A172 (cell line): ENCODE measurements at regions not wholly inside any gene's neighbourhood (a gene's known extent, or its start where the extent isn't known, plus 50 kb on each side); places are given as distances from the start of the nearest gene placed in this dataset.
A peak's percentile ranks its signal among the peaks of the same experiment; 100 is the strongest.

ENCODE experiments used
- DNase-seq: peaks from one replicate; pipeline ENCODE4 v3.0.0-alpha.2; 2015; ENCODE audit warnings: low spot score

DNA sequence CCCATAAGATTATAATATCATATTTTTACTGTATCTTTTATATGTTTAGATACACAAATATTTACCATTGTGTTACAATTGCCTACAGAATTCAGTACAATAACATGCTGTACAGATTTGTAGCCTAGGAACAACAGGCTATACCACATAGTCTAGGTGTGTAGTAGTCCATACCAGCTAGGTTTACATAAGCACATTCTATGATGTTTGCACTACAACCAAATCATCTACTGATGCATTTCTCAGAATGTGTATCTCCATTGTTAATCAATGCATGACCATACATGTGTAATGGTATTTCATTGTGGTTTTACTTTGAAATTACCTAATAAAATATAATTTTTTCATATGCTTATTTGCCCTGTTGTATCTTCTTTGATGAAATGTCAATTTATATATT is 288.1 kb upstream of the PCDH10 start:
- no peak for DNase-seq

DNA sequence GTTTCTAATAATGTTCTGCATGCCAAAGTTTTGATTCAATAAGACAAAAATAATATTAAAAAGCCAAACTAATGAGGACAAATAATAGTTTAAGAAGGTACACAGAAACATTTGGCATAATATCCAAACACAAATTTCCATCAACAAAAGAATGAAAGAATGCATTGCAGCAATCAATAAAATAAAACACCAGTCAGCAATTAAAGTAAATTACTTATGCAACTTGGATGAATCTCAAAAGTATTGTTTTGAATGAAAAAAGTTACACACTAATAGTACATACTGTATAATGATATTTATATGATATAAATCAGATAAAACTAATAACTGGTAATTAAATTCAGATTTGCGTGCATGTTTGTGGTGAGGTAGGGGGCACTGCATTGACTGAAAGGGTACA is 285.5 kb upstream of the PCDH10 start:
- no peak for DNase-seq

DNA sequence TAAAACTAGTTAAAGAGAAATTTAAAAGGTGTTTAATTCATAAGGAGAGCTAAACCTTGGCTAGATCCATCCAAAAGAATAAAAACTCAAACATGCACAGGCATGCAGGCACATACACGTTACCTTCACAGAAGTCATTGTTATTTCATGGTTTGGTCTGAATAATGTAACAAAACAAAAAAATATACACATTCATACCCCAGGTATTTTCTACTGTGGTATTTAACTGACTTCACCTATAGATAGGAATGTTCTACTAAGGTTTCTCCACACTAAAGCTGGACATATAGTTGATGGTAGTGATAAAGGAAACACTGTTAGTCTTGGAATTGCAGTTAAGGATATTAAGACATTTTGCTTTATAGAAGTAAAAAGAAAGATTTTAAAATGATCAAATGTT is 283.6 kb upstream of the PCDH10 start:
- no peak for DNase-seq

DNA sequence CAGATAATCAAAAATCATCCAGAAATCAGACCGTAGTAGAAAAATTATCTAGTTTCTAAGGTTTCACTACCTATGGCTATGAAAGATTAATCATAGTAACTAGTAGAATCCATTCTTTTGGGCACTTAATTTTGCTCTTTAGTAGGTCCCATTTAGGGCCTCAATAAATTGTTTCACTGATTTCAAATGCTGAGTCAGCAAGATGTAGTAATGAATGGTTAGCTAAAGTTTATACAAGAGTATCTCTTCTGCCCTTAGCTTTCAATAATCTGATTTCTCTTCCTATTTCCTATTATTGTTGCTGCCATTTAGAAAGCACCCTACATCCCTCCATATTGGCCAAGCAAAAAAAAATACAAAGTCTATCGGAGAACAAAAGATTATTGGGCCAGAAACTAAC is 283.2 kb upstream of the PCDH10 start:
- DNase-seq = no peak

DNA sequence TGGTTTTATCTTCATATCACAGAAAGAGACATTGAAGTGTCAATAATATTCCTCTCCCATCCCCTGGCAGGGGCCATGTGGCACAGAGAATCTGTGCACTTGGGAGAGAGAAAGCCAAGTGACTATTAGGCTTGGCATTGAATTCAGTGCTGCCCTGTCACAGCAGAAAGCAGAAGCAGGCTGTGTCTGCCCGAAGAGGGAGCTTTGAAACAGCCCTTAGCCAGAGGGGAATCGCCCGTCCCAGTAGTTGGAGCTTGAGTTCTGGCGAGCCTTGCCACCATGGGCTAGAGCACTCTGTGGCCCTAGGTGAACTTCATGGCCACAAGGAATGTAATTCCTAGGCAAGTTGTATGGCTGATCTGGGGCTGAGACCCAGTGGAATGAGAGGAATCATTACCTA is 282.5 kb upstream of the PCDH10 start:
- DNase-seq = no peak

DNA sequence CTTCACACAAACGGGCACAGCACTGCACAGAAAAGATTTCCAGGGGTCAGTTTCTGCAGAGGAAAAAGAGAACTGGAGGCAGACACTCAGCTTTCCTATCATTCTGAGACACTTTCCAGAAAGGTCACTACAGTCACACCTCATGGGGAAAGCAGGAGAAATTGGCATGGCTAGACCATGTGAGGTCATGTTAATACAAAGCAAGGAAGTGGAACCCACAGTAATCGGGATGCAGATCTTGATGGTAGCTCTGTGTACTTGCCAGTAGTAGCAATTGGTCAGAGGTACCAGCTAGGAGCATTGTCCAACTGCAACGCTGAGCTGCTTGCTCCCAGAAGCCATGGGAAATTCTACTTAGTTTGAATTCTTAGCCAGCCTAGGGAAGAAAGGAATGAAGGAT is 255.3 kb upstream of the PCDH10 start:
- DNase-seq = no peak

DNA sequence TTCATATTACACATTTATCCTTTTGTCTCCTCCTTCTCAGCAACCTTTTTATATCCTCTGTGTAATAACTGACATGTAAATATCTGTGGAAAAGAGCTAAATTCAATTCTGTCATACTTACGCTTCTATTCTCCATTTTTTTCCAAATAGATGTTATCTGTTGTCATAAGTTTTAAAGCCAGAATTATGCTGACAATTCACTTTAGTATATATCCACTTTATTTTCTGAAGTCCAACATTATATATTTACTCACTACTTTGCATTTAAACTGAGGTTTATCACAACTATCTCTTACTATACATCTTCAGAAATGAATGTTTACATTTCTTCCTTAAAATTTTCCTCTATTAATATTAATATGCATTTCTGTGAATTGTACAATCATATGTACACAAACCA is 247.9 kb upstream of the PCDH10 start:
- DNase-seq = no peak

DNA sequence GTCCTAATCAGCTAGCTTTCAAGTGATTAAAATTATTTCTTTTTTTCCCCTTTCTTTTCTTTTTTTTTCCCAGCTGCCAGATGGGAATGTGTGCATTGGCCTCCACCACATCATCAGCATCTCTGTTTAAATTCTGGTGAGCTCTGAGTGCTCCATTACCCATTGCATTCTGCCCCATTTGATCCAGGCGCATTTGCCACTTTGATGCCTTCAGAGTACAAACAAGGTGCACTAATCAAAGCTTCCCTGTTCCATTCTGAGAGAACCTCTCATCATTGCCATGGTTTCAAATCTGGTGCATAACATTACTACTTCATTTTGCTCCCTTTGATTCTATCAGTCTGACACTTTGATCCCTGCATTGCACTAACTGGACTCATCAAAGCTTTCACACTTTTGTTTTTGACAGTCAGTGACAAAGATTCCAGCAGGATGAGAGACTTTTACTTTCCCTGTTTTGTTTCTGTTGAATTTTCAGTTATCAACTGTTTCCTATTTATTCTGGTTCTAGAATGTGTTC is 238.8 kb upstream of the PCDH10 start:
- DNase-seq = no peak

DNA sequence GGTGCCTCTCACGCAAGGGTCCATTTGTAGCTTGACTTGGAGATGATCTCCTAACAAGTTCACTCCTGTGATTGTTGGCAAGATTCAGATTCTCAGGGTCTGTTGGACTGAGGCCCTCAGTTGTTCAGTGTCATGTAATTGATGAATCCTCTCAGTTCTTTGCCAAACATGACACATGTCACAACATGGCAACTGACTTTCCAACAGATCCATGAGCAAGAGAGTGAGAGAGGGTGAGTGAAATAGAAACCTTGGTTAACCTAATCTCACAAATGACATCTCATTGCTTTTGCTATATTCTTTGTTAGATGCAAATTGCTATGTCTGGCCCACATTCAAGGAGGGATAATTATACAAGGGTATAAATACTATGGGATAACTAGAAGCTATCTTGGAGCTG is 231.0 kb upstream of the PCDH10 start:
- no peak for DNase-seq

DNA sequence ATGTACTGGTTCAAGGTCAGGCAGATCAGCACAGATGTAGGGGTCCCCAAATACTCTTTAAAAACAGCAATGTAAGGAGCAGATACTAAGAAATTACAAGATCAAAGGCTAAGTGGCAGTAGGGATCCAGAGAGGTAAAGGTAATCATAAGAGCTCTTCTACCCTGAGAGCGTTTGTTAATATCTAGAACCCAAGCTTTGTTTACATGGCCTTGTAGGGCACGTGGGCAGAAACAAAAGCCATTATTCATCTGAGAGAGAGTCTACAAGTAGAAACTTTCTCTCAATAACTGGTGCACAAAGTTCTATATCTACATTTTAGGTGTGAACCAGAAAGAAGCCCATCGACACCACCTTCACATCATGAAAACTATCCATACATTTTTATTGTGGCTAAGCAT is 225.6 kb upstream of the PCDH10 start:
- DNase-seq = no peak

DNA sequence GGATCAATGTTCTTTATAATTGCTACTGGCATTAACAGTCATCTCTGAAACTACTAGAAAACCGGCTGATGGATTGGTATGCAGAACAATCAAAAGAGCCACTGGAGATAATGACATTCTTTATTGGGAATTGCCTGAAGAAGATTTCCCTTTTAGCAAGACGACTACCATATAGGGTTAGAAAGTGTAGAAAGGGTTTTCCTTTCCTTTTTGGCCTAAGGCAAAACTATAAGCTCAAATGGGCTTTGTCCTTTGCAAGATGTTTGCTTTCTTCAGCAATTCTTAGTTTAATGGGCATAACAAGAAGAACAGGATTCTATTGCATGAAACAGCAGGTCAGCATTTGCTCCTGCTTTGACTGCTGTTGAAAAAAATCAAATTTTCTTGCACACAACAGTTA is 214.2 kb upstream of the PCDH10 start:
- DNase-seq = no peak

DNA sequence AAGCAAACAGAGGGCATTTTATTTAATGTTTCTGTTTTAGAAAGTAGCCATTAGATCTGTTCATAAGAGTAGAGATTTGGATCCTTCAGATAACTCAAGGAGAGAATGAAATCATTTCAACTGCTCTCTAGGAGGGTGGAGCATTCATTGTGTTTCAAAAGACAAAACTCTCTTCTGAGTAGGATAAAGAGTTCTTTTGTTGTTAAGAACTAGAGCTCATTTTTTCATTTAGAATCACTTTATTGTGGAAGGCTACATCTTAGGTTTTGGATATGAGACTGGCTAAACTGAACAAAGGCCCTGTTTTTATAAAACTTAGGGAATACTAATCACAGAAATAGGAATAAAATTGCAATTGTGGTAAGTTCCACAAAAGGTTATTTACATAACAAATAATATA is 193.9 kb upstream of the PCDH10 start:
- DNase-seq = no peak

DNA sequence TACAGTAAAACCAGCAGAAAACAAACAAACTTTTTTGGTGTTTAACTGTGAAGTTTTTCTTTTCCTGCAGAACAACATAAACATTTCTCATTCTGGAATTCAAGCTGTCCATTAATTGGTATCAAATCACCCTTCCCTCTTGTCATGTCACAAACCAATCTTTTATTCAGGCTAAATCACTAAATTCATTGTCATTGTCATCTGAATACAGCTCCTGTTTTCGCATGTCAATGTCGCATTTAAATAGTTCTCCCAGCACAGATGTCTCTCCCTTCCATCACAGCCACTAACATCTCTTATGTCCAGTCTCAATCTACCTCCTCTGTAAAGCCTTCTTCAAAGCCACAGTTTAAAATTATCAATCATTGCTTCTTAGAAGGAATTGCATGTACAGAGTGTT is 192.1 kb upstream of the PCDH10 start:
- no peak for DNase-seq

DNA sequence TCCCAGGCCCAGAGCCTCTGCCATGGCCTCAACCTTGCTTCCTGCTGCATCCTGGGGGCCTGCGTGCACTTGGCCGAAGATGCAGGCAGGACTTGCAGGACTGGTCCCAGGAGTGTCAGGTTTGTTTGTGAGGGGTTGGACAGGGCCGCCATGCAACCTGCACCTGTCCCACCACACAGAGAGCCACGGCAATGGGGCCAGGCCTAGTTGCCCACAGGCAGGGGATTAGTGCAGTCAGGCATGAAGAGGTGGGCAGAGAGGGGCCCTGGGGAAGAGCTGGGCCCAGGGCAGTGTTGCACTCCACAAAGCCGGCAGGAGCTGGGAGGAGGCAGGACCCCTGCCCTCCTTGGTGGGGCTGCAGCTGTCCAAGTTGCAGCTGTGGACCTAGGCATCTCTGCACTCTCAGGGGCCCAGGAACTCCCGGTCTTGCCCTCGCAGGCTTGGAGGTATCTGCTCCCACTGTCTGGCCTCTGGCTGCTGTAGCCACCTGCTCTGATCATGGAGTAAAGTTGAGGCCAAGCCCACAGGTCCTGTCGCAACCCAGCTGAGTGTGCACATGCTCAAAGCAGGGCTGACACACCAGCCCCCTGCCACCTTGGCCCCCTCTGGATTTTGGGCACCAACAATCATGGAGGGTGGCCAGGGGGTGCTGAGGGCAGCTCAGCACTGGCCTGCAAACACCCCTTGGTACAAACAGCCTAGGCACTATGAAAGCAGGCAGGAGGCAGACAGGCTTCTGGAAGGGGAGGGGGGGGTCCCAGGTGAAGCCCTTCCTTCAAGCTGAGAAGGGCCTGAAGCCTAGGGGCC is 190.4 kb upstream of the PCDH10 start:
- DNase-seq = no peak

DNA sequence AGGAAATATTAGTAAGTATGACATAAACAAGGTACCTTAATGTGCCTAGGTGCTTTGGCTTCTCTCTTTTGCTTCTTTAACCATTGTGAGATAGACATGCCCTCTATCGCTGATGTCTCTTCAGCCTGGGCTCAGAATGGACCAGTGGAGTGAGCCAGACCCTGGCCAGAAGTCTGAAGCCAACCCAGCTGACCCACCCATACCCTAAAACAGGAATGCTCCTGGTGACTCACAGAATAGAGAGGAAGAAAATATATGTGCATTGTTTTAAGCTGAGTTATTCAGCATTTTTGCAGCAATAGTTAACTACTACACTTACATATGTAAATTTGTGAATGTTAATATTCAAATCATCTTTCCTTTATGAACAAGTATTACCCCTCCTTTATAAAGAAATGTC is 167.5 kb upstream of the PCDH10 start:
- DNase-seq = no peak

DNA sequence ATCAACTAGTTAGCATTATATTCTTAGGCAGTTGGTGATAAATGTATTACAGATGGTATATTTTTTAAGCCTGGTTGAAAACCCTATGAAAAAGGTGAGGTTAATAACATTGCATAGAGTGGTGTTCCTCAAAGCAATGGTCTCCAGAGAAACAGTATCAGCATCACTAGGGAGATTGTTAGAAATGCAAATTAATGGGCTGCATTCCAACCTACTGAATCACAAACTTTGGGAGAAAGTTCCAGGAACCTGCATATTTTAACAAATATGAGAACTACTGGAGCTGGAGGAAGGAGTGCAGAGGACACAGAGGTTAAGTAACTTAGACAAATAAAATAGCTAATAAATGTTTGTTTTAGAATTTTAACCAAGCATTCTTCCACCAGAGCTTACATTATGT is 166.9 kb upstream of the PCDH10 start:
- peak; percentile 11 for DNase-seq

DNA sequence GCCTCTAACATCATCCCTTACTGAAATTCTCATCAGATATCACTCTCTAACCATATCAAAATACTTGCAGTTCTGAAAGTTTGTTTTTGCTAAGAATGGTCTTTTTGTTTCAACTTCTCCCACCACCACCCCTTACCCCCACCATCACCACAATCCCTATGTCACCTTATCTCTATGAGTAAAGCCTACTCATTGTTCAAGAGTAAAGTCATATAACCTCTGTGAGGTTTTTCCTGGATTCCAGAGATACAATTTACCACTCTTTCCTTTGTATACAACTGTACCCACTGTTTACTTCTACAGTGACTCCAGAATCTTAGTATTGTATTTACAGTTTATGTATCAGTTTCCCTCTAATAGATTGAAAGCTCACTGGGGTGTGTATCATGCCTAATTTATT is 158.0 kb upstream of the PCDH10 start:
- DNase-seq = no peak

DNA sequence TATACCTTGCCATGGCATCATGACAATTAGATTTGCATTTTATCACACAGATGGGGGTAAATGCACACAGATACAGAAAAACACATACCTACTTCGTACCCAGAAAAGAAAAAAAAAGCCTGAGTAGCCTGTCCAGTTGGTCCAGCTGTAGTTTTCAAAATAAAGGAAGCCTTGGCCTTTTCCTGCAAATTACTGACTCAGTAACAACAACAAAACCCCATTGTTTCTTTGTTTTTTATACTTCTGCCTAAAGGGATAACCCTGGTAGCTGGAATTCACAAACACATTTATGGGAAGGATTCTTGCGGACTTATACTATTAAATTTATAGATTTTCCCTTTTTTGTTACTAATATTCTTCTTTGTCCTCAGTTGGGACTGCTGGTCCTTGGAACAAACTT is 156.4 kb upstream of the PCDH10 start:
- no peak for DNase-seq

DNA sequence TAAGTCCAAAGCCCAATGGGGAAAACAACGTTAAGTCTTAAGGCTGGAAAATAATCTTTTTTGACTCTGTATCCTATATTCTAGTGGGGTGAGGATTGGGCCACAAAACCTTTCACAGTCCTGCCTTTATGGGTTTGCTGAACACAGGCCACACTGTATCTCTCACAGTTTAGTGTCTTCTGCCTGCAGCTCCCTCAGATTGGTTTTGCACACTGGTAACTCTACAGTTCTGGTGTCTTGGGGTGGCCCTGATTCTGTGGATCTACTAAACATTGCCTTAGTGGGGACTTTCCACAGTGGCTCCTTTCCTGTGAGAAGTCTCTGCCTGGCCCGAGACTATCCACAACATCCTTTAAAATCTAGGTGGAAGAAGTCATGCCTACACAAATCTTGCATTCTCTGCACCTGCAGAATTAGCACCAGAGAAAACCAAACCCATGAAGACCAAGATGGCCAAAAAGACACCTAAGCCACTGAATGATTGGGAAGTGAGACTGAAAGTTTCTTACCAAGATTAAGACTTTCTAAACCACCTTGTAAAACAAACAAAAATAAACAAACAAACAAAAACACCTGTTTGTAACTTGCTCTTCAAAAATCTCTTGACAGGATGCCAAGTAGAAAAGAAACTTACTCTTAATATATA is 150.4 kb upstream of the PCDH10 start:
- no peak for DNase-seq

DNA sequence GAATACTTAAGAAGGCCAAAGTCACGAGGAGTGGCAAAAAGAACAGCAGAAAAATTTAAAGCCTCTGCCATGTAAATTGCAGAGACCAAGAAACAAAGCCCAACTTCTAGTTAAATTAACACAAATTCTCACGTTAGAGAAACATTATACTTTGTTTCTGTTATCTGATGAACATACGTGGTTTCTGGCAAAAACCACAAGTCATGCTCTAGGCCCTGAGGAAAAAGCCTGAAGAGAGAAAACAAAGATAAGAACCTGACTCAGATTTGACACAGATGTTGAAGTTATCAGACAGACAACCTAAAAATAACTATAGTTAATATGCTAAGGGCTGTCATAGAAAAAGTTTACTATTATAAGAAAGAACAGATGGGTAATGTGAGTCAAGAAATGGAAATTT is 149.1 kb upstream of the PCDH10 start:
- peak; percentile 38 for DNase-seq

DNA sequence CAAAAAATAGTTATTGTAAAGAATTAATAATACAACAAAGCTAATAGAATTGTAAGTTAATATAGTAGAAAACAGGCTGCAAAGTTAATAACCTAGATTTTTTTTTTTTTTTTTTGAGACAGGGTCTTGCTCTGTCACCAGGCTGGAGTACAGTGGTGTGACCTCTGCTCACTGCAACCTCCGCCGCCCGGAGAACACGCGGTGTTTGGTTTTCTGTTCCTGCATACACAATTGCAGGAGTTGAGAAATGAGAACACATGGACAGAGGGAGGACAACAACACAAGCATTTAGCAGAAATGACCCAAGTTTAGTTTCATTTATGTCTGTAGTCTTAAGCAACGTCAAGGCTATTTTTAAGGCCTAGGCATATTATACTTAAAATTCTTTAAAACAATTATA is 145.9 kb upstream of the PCDH10 start:
- DNase-seq = no peak

DNA sequence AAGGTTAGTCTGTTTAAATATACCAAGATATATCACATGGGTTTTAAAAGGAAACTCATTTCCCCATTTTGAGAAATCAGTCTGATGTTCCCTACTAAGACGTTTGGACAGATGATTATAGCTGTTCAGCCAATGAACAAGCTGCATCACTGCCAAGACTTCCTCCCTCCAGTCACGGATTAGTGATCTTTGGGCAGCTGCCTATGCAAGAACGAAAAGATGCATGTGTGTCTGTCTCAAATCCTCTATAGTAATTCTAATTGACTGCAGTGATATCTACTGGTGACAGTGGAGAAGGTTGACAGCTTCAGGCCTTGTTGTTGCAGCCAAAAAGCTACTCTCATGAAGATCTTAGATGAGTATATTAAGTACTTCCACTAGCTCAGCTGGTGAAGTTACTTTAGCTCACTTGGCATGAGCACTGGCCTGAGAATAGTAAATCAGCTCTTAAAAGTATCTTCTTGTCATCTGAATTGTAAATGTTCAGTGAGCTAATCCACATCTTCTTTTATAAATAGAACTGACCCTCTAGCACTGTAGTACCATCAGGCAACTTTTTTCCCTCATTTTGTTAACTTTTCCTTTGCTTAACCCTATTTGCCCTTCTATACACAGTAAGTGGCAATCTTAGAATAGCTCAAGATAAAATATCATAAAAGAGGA is 134.5 kb upstream of the PCDH10 start:
- no peak for DNase-seq

DNA sequence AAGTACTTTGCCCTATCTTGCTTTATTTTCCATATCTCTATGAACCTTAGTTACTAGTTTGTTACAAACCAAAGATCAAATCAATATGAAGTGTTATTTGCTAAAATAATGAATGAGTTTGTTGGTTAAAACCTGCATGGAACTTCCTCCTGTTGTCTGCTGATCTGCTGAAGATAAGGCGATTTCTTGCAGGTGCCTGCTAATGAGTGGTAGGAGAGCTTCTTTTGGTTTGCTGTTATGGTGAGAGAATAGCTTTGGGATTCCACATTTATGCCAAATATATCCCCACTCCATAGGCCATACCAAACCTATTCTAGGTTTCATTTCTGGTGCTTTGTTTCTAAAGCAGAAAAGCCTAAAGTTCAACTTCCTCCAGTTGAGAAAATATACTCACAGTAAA is 103.8 kb upstream of the PCDH10 start:
- no peak for DNase-seq
